SK-N-SH (cell line): ENCODE measurements at regions not wholly inside any gene's neighbourhood (a gene's known extent, or its start where the extent isn't known, plus 50 kb on each side); places are given as distances from the start of the nearest gene placed in this dataset.

Experiments
- CTCF ChIA-PET: fragments of 300-600, 350-600 bp; formaldehyde crosslinking; extraction: SDS; loops from one replicate; lab custom pipeline; 2021; lab: Yijun Ruan, JAX
- POLR2A ChIA-PET: fragments of 350-600 bp; sonication (Branson Sonifier 250); formaldehyde crosslinking; extraction: SDS; loops from one replicate; lab custom pipeline; 2020; ENCODE audit warnings: antibody characterized with exemption, inconsistent platforms; lab: Yijun Ruan, JAX
- DNase-seq: peaks from one replicate; pipeline ENCODE4 v3.0.0; 2012
- H2AFZ ChIP-seq: fragments of 200-600 bp; sonication (generic); 2 replicates; pipeline ENCODE4 v1.8.1; 2016; ENCODE audit warnings: antibody characterized with exemption, mild to moderate bottlenecking, low read depth
- H3F3A ChIP-seq: fragments of 200-600 bp; sonication (generic); replicated peaks from 2 replicates; pipeline ENCODE3; 2016; ENCODE audit warnings: antibody characterized with exemption, mild to moderate bottlenecking; ENCODE audit not compliant: insufficient read depth
- H3K27ac ChIP-seq, 2 experiments: fragments of 200-500 bp in 1 of 2; fragments of 200-600 bp in 1 of 2; sonication (Bioruptor generic) in 1 of 2; sonication (generic), shearing (Covaris generic) in 1 of 2; 2 replicates each; pipeline versions ENCODE4 v1.5.1 to v1.6.1; 2014 to 2016; ENCODE audit warnings: low read depth in 2 of 2, inconsistent platforms in 1 of 2, low read length in 1 of 2, mild to moderate bottlenecking in 1 of 2, mixed read lengths in 1 of 2
- H3K27me3 ChIP-seq: fragments of 200-600 bp; sonication (generic), shearing (Covaris generic); 2 replicates; pipeline ENCODE4 v1.6.1; 2016; ENCODE audit warnings: mixed run types; ENCODE audit not compliant: insufficient read depth
- H3K36me3 ChIP-seq, 2 experiments: fragments of 200-500 bp in 1 of 2; fragments of 200-600 bp in 1 of 2; sonication (Bioruptor generic) in 1 of 2; sonication (generic) in 1 of 2; replicated peaks in 1 of 2; 2 replicates each; pipeline versions ENCODE3 to v1.5.1; 2014 to 2016; ENCODE audit warnings: low read length in 1 of 2, mild to moderate bottlenecking in 1 of 2; ENCODE audit not compliant: insufficient read depth in 2 of 2, control insufficient read depth in 1 of 2
- H3K4me1 ChIP-seq, 2 experiments: fragments of 200-500 bp in 1 of 2; fragments of 200-600 bp in 1 of 2; sonication (Bioruptor generic) in 1 of 2; sonication (generic), shearing (Covaris generic) in 1 of 2; 2 replicates each; pipeline versions ENCODE4 v1.5.1 to v1.6.1; 2014 to 2016; ENCODE audit warnings: low read depth in 1 of 2, low read length in 1 of 2, mixed run types in 1 of 2; ENCODE audit not compliant: insufficient read depth in 2 of 2, control insufficient read depth in 1 of 2
- H3K4me2 ChIP-seq: fragments of 200-600 bp; sonication (generic), shearing (Covaris generic); 2 replicates; pipeline ENCODE4 v1.6.1; 2017; ENCODE audit warnings: mixed run types
- H3K4me3 ChIP-seq, 2 experiments: fragments of 200-500 bp in 1 of 2; fragments of 200-600 bp in 1 of 2; sonication (Bioruptor generic) in 1 of 2; sonication (generic), shearing (Covaris generic) in 1 of 2; 2 replicates each; pipeline versions ENCODE4 v1.5.1 to v1.8.1; 2014 to 2016; ENCODE audit warnings: low read depth in 2 of 2, inconsistent platforms in 1 of 2, low read length in 1 of 2, mild to moderate bottlenecking in 1 of 2, mixed read lengths in 1 of 2, moderate library complexity in 1 of 2
- H3K79me2 ChIP-seq: fragments of 200-600 bp; sonication (generic); 2 replicates; pipeline ENCODE4 v1.8.1; 2017; ENCODE audit warnings: mild to moderate bottlenecking; ENCODE audit not compliant: insufficient read depth
- H3K9ac ChIP-seq: fragments of 200-600 bp; sonication (generic); 2 replicates; pipeline ENCODE4 v1.6.1; 2017; ENCODE audit warnings: mixed run types
- H3K9me2 ChIP-seq: fragments of 200-600 bp; sonication (generic); 2 replicates; pipeline ENCODE4 v1.6.1; 2017; ENCODE audit warnings: mixed run types
- H3K9me3 ChIP-seq: fragments of 200-600 bp; sonication (generic); 2 replicates; pipeline ENCODE4 v1.6.1; 2017; ENCODE audit warnings: mixed run types, mild to moderate bottlenecking, moderate library complexity
- H4K20me1 ChIP-seq: fragments of 200-600 bp; sonication (generic); 2 replicates; pipeline ENCODE4 v1.6.1; 2017; ENCODE audit warnings: mild to moderate bottlenecking, mixed run types; ENCODE audit not compliant: insufficient read depth
- NRF1 ChIP-seq: IDR thresholded peaks from 2 replicates; pipeline ENCODE4 v1.6.1; 2012; ENCODE audit warnings: low read depth, mild to moderate bottlenecking, low read length
- PBX3 ChIP-seq: IDR thresholded peaks from 2 replicates; pipeline ENCODE4; 2012
- RXRA ChIP-seq: IDR thresholded peaks from 2 replicates; pipeline ENCODE4 v1.4.0; 2012; ENCODE audit warnings: low read depth, mild to moderate bottlenecking, borderline replicate concordance
- SMC3 ChIP-seq: IDR thresholded peaks from 2 replicates; pipeline ENCODE4 v1.6.1; 2012; ENCODE audit warnings: low read depth, low read length, improper control_type of control experiment
- TAF1 ChIP-seq: IDR thresholded peaks from 2 replicates; pipeline ENCODE4 v1.6.1; 2012; ENCODE audit warnings: low read depth, mild to moderate bottlenecking, low read length, moderate library complexity, borderline replicate concordance
- TCF12 ChIP-seq: IDR thresholded peaks from 2 replicates; pipeline ENCODE4 v1.4.0; 2012
- WGBS: methylation state at CpG from one replicate; pipeline ENCODE4 v1.1.6; 2017; ENCODE audit warnings: low lambda C conversion rate; 5-methylcytosine and 5-hydroxymethylcytosine counted together
- TF ChIP-seq, protein P1 (sequence below): fragments of 150-350 bp; IDR thresholded peaks from 2 replicates; pipeline ENCODE4 v1.6.1; 2016; ENCODE audit warnings: mild to moderate bottlenecking, low read depth, low read length

- Histone ChIP-seq H3K79me2 (peaks cover 63% of the 10 kb centered on the region), H3K36me3 (no peaks in the 10 kb centered on the region), H3K9me3 (no peaks in the 10 kb centered on the region), H3K27me3 (no peaks in the 10 kb centered on the region), H3K9ac (no peak overlapping the region; the same call in 1 of the 2 replicates), H3K4me3 (no peak overlapping the region), H3F3A (peaks cover 27% of the 10 kb centered on the region), H2AFZ (no peak overlapping the region), H3K9me2 (no peaks in the 10 kb centered on the region), H3K4me2 (peak overlapping the region; percentile 59; the same call in 1 of the 2 replicates), H4K20me1 (0 out of 2 replicates have a peak, but pooled peaks cover 4% of the 10 kb centered on the region), H3K4me1 (peaks cover 20 to 24% of the 10 kb centered on the region in 2 experiments), H3K27ac (peak overlapping the region; percentile 82 to 97)
- ChIA-PET POLR2A (interaction anchor here (0.9 to 1.3 kb wide), 2 partner anchors 12 to 18 kb away, joined by 4 read pairs; no protein-coding TSS in a partner anchor), CTCF (interaction anchor here (0.9 to 1.3 kb wide), 4 partner anchors 10 to 130 kb away, joined by 3 to 4 read pairs (median 4); no protein-coding TSS in a partner anchor)
- TF ChIP-seq, protein P1, sequence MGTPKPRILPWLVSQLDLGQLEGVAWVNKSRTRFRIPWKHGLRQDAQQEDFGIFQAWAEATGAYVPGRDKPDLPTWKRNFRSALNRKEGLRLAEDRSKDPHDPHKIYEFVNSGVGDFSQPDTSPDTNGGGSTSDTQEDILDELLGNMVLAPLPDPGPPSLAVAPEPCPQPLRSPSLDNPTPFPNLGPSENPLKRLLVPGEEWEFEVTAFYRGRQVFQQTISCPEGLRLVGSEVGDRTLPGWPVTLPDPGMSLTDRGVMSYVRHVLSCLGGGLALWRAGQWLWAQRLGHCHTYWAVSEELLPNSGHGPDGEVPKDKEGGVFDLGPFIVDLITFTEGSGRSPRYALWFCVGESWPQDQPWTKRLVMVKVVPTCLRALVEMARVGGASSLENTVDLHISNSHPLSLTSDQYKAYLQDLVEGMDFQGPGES, result no peak
- TF ChIP-seq PBX3 (peak; percentile 29; the same call in 1 of the 2 replicates), TCF12 (peak; percentile 59)
- peak; percentile 30 for DNase-seq
- WGBS, result 66% methylated on average over 10 of the region's 10 CpGs
These were observed 62.9 kb upstream of the ULK4 start for GRCh38 chr3:42024591-42025351.

DNA sequence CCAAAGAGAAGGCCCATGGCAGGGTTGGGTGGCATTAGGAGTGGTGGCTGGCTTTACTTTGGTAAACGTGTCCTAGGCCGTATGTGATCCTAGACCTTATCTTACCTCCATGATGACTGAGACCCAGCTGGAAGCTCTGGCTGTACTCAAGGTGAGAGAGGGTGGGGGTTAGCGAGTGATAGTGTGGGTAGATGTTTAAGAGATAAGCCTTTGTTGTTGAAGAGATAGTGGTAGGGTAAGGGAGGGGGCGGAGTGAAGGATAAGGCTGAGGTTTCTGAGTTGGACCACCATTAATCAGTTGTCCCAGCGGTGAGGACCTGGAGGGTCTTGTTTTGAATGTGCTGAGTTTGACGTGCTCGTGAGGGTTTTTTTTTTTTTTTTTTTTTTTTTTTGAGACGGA, 61.5 kb upstream of the ULK4 start:
- Histone ChIP-seq H3K4me3 (no peak overlapping the region), H3K9ac (no peak overlapping the region), H3K9me2 (no peaks in the 10 kb centered on the region), H3K4me1 (peaks cover 21 to 26% of the 10 kb centered on the region in 2 experiments), H3F3A (peaks cover 28% of the 10 kb centered on the region), H3K36me3 (no peaks in the 10 kb centered on the region), H2AFZ (no peak overlapping the region), H4K20me1 (0 out of 2 replicates have a peak, but pooled peaks cover 4% of the 10 kb centered on the region), H3K27me3 (no peaks in the 10 kb centered on the region), H3K27ac (no peak overlapping the region), H3K4me2 (no peak overlapping the region), H3K9me3 (no peaks in the 10 kb centered on the region), H3K79me2 (peaks cover 77% of the 10 kb centered on the region)
- CTCF ChIA-PET, result no interaction called here
- no peak for DNase-seq
- POLR2A ChIA-PET, result no interaction called here
- TF ChIP-seq TAF1, result no peak
- TF ChIP-seq RXRA, result no peak
- no peak for TF ChIP-seq NRF1
- no peak for TF ChIP-seq SMC3
- TF ChIP-seq, protein P1, result no peak
- no peak for TF ChIP-seq TCF12
- 96% methylated on average over 8 of the region's 8 CpGs for WGBS
